ENCODE measurements at regions not wholly inside any gene's neighbourhood (a gene's known extent, or its start where the extent isn't known, plus 50 kb on each side); places are given as distances from the start of the nearest gene placed in this dataset.
A peak's percentile ranks its signal among the peaks of the same experiment; 100 is the strongest.

- H3K36me3 ChIP-seq (ENCODE audit: control insufficient read depth, insufficient read depth, low read length), result no peaks in the 10 kb centered on the region
- peaks cover 12% of the 10 kb centered on the region for H3K27me3 ChIP-seq (ENCODE audit: control insufficient read depth, insufficient read depth, low read length)
- DNase-seq (ENCODE audit: low read depth), result no peak
- no peak overlapping the region for H3K4me3 ChIP-seq (ENCODE audit: low read depth, low read length)
- no peak for TF ChIP-seq CTCF (IDR thresholded peaks at IDR 0.05; ENCODE audit: insufficient read depth, low read length, poor library complexity, severe bottlenecking)
Observed at GRCh38 chr2:217654168-217654567, 348.6 kb downstream of the TNS1 start.

- Histone ChIP-seq H3K36me3 (ENCODE audit: control insufficient read depth, insufficient read depth, low read length) (no peaks in the 10 kb centered on the region), H3K4me3 (ENCODE audit: low read depth, low read length) (no peak overlapping the region), H3K27me3 (ENCODE audit: control insufficient read depth, insufficient read depth, low read length) (peaks cover 5% of the 10 kb centered on the region)
- peak; percentile 49 for DNase-seq (ENCODE audit: low read depth)
- TF ChIP-seq CTCF (IDR thresholded peaks at IDR 0.05; ENCODE audit: insufficient read depth, low read length, poor library complexity, severe bottlenecking), result no peak
Observed at GRCh38 chr2:217652761-217653639, 349.8 kb downstream of the TNS1 start.

- DNase-seq (ENCODE audit: low read depth), result peak; percentile 86
- Histone ChIP-seq H3K27me3 (ENCODE audit: control insufficient read depth, insufficient read depth, low read length) (no peaks in the 10 kb centered on the region), H3K36me3 (ENCODE audit: control insufficient read depth, insufficient read depth, low read length) (no peaks in the 10 kb centered on the region), H3K4me3 (ENCODE audit: low read depth, low read length) (no peak overlapping the region)
- TF ChIP-seq CTCF (IDR thresholded peaks at IDR 0.05; ENCODE audit: insufficient read depth, low read length, poor library complexity, severe bottlenecking), result peak; percentile 91
Observed at GRCh38 chr2:217650716-217651360, 352.0 kb downstream of the TNS1 start.

- Histone ChIP-seq H3K4me3 (ENCODE audit: low read depth, low read length) (no peak overlapping the region), H3K36me3 (ENCODE audit: control insufficient read depth, insufficient read depth, low read length) (no peaks in the 10 kb centered on the region), H3K27me3 (ENCODE audit: control insufficient read depth, insufficient read depth, low read length) (no peaks in the 10 kb centered on the region)
- no peak for TF ChIP-seq CTCF (IDR thresholded peaks at IDR 0.05; ENCODE audit: insufficient read depth, low read length, poor library complexity, severe bottlenecking)
- DNase-seq (ENCODE audit: low read depth), result no peak
Observed at GRCh38 chr2:217650229-217650628, 352.6 kb downstream of the TNS1 start.

- no peaks in the 10 kb centered on the region for H3K36me3 ChIP-seq (ENCODE audit: control insufficient read depth, insufficient read depth, low read length)
- no peak for DNase-seq (ENCODE audit: low read depth)
- TF ChIP-seq CTCF (IDR thresholded peaks at IDR 0.05; ENCODE audit: insufficient read depth, low read length, poor library complexity, severe bottlenecking), result no peak
- no peaks in the 10 kb centered on the region for H3K27me3 ChIP-seq (ENCODE audit: control insufficient read depth, insufficient read depth, low read length)
- no peak overlapping the region for H3K4me3 ChIP-seq (ENCODE audit: low read depth, low read length)
Observed at GRCh38 chr2:217647925-217648324, 354.9 kb downstream of the TNS1 start.
